Gastroesophageal sphincter (tissue), 3 donors: ENCODE measurements at regions not wholly inside any gene's neighbourhood (a gene's known extent, or its start where the extent isn't known, plus 50 kb on each side); places are given as distances from the start of the nearest gene placed in this dataset.

Experiments
- EP300 ChIP-seq: sonication (generic); formaldehyde crosslinking; IDR thresholded peaks from one replicate; pipeline ENCODE4 v1.6.1; 2017; ENCODE audit warnings: antibody characterized with exemption, mild to moderate bottlenecking
- POLR2A ChIP-seq, 2 donors: fragments of 450-650 bp; IDR thresholded peaks; one replicate each; pipeline ENCODE4 v1.6.1; 2017; ENCODE audit warnings: antibody characterized with exemption in 2 of 2, mild to moderate bottlenecking in 2 of 2, moderate library complexity in 1 of 2
- POLR2AphosphoS5 ChIP-seq: sonication (generic); formaldehyde crosslinking; IDR thresholded peaks from one replicate; pipeline ENCODE4 v1.6.1; 2017; ENCODE audit warnings: antibody characterized with exemption
- TF ChIP-seq, protein P1 (sequence below), 4 experiments: fragments of 200-600 bp in 2 of 4; fragments of 450-650 bp in 2 of 4; sonication (generic) in 1 of 4; IDR thresholded peaks; one replicate each; pipeline ENCODE4 v1.5.1; 2017 to 2019; ENCODE audit warnings: antibody characterized with exemption in 4 of 4, mild to moderate bottlenecking in 2 of 4, moderate library complexity in 2 of 4

DNA sequence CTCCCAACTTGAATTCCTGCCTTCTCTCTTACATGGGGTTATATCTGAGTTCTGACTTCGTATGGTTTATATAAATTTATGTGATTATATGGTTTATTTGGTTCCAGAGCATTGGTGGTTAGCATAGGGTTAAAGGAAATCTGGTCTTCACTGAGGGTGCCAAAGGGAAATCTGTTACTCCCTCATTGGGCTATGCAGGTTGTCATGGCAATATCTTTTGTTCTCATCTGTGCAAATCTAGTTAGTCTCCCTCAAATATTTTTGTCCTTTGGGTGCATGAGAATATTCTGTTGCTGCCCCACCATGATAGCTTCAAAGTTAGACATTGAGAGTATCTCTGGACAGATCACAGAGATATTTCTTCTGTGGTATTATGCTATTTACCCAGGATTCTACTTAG lies 71.8 kb upstream of the OTUD4 start:
- TF ChIP-seq, protein P1, sequence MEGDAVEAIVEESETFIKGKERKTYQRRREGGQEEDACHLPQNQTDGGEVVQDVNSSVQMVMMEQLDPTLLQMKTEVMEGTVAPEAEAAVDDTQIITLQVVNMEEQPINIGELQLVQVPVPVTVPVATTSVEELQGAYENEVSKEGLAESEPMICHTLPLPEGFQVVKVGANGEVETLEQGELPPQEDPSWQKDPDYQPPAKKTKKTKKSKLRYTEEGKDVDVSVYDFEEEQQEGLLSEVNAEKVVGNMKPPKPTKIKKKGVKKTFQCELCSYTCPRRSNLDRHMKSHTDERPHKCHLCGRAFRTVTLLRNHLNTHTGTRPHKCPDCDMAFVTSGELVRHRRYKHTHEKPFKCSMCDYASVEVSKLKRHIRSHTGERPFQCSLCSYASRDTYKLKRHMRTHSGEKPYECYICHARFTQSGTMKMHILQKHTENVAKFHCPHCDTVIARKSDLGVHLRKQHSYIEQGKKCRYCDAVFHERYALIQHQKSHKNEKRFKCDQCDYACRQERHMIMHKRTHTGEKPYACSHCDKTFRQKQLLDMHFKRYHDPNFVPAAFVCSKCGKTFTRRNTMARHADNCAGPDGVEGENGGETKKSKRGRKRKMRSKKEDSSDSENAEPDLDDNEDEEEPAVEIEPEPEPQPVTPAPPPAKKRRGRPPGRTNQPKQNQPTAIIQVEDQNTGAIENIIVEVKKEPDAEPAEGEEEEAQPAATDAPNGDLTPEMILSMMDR (IDR thresholded peaks at IDR 0.05): no peak
- TF ChIP-seq POLR2A (IDR thresholded peaks at IDR 0.05) (no peak), POLR2AphosphoS5 (no peak), EP300 (no peak)
